NCI-H2171 (cell line): ENCODE measurements at regions not wholly inside any gene's neighbourhood (a gene's known extent, or its start where the extent isn't known, plus 50 kb on each side); places are given as distances from the start of the nearest gene placed in this dataset.

ENCODE experiments used
- DNase-seq: peaks from one replicate; lab custom pipeline; 2025; lab: John Stamatoyannopoulos, UW

- DNase-seq, result no peak
Observed at GRCh38 chr5:7955476-7955875, 86.5 kb downstream of the MTRR start.

GRCh38 chr5:7957329-7957728 is 88.4 kb downstream of the MTRR start:
- no peak for DNase-seq

DNA sequence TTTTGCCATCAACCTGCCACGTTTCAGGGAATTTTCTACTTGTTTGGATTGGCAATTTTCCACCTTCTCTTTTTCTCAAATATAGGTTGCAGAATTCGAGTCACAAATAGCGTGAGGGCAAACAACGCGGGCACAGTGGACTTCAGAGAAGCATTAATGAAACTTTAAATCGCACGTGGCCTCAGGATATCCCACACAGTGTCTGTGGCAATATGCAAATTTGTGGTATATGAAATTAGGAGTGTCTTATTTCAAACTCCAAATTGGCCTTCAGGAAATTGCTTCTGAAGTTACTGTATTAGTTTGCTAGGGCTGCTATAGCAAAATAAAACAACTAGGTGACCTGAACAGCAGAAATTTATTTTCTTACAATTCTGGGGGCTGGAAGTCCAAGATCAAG is 91.2 kb downstream of the MTRR start:
- DNase-seq, result no peak

DNA sequence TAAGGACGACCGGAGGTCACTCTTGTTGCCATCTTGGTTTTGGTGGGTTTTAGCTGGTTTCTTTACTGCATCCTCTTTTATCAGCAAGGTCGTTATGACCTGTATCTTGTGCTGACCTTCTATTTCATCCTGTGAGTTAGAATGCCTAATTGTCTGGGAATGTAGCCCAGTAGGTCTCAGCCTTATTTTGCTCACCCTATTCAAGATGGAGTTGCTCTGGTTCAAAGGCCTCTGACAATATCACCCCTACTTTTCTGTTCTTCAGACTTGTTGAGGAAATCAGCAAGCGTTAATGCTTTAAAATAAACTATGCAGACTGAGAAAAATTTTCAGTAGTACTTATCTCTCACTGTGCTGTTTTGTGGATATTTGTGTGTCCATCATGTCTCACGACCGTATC is 92.6 kb downstream of the MTRR start:
- DNase-seq, result no peak

- DNase-seq, result no peak
Observed at GRCh38 chr5:7970816-7971215, 101.9 kb downstream of the MTRR start.

GRCh38 chr5:7976411-7977190 is 107.7 kb downstream of the MTRR start:
- DNase-seq, result no peak

DNA sequence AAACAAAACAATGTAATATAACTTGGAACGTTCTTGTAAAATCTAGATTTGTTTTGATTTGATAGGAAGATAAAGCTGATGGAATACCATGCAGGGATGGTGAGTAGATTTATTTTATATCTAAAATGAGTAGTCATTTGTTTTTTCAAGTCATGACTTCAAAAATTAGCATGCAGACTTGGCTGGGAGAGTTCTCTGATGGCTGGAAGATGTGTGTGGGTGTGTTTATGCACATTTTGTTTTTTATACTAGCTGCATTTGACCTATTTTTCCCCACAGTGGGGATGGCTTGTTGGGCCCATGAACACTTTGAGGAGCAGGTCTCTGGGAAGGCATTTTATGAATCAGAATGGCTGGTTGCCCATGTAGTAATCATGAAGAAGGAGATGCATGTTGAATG is 109.2 kb downstream of the MTRR start:
- no peak for DNase-seq

- DNase-seq, result no peak
Observed at GRCh38 chr5:7978991-7979390, 110.0 kb downstream of the MTRR start.

DNA sequence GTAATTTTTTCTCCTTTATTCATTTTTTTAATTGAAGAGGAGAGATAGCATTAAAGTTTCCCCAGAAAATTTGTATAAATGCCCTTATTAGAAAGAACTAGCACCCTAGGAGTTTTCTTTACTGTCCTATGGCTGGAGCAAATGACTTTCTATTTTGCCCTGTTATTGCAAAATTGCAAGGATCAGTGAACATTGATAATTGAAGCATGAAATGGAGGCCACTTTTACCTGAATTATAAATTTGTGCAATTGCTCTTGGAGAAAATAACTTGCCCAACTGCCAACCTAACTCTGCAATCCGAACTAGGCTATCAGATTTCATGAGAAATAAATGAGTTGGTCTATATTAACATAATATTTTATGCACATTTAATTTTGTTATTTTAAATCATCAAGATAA is 111.9 kb downstream of the MTRR start:
- peak; percentile 60 for DNase-seq

DNA sequence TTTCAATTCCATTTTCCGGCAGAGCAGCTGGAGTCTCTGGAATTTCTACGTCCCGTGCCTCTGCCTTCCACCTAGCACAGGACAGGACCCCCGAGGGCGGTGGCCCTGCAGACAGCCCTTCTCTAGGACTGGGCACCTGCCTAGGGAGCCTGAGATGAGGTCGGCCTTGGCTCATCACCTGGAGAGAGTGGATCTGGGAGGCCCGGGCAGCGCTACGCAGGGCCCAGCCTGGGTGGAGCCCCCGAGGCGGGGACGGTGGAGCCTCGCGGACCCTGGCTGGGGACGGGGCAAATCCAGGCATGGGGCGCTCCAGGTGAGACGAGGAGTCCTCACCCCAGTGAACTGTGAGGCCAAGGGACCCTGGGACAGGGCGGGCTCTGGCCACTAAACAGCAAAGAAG is 114.5 kb downstream of the MTRR start:
- no peak for DNase-seq

DNA sequence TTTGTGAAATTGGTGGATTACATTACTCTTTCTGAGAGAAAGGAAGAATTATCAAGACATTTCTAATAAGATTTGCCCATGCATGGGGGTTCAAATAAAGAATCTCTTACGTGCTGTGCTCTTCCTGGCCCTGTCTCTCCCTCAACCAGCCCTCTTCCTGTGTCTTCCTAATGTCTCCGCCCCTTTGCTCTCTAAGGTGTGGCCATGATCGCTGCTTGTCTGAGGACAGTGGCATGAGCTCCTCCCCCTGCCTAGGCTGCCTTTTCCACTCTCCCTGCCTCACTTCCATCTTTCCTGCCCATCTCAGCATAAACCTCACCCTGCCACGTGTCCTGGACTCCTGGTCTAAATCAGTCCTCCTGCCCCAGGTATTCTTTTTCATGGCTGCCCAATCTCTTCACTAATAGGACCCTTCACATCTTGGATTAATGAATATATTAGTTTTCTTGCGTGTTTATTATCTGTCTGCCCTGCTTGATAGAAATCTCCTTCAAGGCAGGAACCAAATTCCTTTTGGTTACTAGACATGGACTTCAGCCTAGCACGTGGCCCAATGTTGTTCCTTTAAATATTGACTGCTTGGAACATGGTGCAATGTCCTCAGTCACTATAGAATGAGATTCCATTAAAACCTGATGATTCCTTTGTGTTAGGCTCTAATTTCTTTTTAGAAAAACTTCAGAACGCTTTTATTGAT is 122.3 kb downstream of the MTRR start:
- no peak for DNase-seq

GRCh38 chr5:7995688-7996294 is 126.8 kb downstream of the MTRR start:
- no peak for DNase-seq

GRCh38 chr5:8005416-8005815 is 136.5 kb downstream of the MTRR start:
- no peak for DNase-seq

- no peak for DNase-seq
Observed at GRCh38 chr5:8012131-8012977, 143.4 kb downstream of the MTRR start.

- no peak for DNase-seq
Observed at GRCh38 chr5:8013948-8014710, 145.2 kb downstream of the MTRR start.

DNA sequence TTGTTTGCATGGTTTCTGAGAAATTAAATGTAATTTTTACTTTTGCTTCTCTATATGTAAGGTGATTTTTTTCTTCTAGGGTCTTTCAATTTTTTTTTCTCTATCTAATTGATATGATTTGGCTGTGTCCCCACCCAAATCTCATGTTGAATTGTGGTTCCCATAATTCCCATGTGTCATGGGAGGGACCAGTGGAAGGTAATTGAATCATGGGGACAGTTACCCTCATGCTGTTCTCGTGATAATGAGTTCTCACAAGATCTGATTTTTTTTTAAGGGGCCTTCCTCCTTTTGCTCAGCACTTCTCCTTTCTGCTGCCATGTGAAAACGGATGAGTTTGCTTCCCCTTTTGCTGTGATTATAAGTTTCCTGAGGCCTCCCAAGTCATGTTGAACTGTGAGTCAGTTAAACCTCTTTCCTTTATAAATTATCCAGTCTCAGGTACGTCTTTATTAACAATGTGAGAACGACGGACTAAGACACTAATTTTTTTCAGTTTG is 150.8 kb downstream of the MTRR start:
- DNase-seq, result no peak

GRCh38 chr5:8020861-8021514 is 152.0 kb downstream of the MTRR start:
- no peak for DNase-seq

GRCh38 chr5:8028243-8028642 is 159.3 kb downstream of the MTRR start:
- DNase-seq, result no peak

GRCh38 chr5:8033261-8033660 is 164.3 kb downstream of the MTRR start:
- no peak for DNase-seq

DNA sequence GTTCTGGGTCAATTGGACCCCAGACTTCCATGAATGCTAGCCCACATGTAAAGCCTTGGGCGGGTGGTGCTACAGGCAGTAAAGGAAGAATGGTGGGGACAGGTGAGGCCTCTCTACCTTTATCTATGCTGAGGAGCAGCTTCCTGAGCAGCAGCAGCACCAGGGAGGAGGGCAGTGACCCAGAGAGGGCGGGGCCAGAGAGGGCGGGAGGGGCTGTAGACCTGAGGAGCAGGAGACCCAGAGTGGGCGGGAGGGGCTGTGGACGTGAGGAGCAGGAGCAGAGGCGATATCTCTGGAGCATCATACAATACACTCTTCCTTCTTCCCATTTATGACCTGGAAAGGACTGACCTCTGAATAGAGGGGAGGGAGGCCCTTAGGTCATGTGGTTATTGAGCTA is 165.9 kb downstream of the MTRR start:
- DNase-seq, result no peak

DNA sequence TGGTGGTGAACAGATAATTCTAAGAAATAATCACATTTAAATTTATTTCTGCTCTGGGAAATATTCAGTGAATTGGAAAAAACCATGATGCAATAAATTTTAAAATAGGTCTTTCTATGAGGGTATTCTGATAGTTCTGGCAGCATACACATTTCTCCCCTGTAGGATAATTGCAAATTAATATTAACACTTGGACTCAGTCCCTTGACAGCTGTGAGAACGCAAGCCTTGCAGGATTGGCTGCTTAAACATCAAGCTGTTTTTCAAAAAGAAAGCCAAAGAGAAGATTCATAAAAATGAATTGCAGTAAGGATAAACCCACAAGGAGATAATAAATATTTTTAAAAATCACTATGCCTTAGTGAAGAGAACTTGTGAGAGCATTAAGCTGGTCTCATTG is 180.0 kb downstream of the MTRR start:
- DNase-seq, result no peak
